GM19351 (cell line): ENCODE measurements at regions not wholly inside any gene's neighbourhood (a gene's known extent, or its start where the extent isn't known, plus 50 kb on each side); places are given as distances from the start of the nearest gene placed in this dataset.
"Not testable (repeated sequence)": the region's sequence is repeated elsewhere in the genome, so short reads cannot be mapped to it uniquely, and the experiment has no call there.

Source experiments
- ATAC-seq: cut with Tn5 transposase; IDR thresholded peaks from one replicate; pipeline ENCODE4 v1.9.1; 2021; ENCODE audit warnings: mild to moderate bottlenecking, moderate library complexity; ENCODE audit not compliant: unreplicated experiment

GRCh38 chr3:162699291-162699690, 1202.7 kb downstream of the OTOL1 start:
- no peak for ATAC-seq

GRCh38 chr3:162701211-162701610, 1204.6 kb downstream of the OTOL1 start:
- ATAC-seq: no peak

DNA sequence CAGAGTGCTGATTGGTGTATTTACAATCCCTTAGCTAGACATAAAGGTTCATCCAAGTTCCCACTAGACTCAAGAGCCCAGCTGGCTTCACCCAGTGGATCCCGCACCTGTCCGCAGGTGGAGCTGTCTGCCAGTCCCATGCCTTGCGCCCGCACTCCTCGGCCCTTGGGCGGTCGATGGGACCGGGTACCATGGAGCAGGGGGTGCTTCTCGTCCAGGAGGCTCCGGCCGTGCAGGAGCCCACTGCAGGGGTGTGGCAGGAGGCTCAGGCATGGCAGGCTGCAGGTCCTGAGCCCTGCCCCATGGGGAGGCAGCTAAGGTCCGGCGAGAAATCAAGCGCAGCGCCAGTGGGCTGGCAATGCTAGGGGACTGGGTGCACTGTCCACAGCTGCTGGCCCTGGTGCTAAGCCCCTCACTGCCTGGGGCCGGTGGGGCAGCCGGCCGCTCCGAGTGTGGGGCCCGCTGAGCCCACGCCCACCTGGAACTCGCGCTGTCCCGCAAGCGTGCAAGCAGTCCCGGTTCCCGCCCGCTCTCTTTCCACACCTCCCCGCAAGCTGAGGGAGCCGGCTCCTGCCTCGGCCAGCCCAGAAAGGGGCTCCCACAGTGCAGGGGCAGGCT, 1206.3 kb downstream of the OTOL1 start:
- no peak for ATAC-seq

DNA sequence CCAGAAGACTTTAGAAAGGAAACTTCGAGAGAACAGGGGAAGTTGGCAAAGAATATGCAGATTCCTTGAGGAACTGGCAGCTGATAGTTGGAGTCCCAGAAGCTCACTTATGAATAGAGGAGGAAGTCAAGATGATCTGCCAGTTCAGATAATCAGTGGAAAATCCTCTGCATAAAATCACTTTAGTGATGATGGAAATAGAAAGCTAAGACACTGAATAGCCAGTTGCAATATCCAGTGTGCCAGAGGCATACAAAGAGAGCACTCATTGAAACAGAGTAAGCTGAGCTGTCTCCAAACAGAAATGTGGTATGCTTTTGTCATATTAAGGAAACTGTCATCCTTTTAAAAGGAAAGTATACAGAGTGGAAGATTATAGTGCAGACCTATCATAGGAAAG, 1207.6 kb downstream of the OTOL1 start:
- ATAC-seq: no peak

DNA sequence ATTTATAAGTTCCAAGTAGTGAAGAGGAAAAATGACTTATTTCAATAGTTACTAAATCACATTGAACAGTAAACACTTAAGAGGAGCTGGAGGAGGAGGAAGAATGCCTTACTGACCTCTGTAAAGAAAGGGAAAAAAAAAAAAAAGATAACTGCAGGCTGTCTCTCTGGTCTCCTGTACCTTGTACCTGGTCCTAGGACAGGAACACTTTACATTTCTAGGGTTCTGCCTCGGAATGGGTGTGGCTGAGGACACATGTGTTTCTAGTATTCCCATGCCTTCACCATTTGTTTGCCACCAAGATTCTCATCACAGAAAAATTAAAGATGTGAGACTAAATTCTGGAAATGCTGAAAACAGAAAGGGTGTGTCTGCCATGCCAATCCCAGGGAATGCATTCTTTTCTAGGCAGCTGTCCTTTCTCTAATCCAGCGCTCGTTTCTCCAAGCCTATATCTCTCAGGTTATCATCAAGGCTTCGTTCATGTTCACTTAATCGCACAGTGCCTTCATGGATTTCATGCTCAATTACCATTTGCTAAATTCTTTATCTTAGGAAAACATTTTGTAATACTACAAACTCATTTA, 1208.3 kb downstream of the OTOL1 start:
- no peak for ATAC-seq

- ATAC-seq: not testable (repeated sequence)
Observed at GRCh38 chr3:162708394-162708793, 1211.8 kb downstream of the OTOL1 start.

DNA sequence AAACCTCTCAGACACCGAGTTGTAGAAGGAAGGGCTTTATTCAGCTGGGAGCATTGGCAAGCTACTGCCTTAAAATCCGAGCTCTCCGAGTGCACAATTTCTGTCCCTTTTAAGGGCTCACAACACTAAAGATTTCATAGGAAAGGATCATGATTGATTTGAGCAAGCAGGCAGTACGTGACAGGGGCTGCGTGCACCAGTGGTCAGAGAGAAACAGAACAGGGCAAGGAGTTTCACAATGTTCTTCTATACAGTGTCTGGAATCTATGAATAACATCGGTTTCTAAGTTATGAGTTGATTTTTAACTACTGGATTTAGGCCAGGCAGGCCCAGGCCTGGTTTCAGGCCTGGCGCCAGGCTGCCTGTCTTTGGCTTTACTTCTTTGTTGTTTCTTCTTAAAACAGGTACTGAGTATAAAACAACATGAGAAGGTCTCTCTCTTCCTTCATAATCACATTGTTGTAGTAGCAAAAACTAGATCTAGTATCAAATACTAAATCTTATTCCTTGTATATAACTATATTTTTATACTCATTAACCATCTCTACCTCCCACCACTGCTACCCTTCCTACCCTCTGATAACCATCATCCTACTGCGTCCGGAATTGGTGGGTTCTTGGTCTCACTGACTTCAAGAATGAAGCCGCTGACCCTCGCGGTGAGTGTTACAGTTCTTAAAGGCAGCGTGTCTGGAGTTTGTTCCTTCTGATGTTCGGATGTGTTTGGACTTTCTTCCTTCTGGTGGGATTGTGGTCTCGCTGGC, 1212.5 kb downstream of the OTOL1 start:
- not testable (repeated sequence) for ATAC-seq

DNA sequence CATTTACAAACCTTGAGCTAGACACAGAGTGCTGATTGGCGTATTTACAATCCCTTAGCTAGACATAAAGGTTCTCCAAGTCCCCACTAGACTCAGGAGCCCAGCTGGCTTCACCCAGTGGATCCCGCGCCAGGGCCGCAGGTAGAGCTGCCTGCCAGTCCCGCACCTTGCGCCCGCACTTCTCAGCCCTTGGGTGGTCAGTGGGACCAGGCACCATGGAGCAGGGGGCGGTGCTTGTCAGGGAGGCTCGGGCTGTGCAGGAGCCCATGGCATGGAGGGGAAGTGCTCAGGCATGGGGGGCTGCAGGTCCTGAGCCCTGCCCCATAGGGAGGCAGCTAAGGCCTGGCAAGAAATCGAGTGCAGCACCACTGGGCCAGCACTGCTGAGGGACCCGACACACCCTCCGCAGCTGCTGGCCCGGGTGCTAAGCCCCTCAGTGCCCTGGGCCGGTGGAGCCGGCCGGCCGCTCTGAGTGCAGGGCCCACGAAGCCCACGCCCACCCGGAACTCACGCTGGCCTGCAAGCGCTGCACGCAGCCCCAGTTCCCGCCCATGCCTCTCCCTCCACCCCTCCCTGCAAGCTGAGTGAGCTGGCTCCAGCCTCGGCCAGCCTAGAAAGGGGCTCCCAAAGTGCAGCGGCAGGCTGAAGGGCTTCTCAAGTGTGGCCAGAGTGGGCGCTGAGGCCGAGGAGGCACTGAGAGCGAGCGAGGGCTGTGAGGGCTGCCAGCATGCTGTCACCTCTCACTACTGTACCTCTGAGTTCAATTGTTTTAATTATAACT, 1213.9 kb downstream of the OTOL1 start:
- ATAC-seq: no peak

DNA sequence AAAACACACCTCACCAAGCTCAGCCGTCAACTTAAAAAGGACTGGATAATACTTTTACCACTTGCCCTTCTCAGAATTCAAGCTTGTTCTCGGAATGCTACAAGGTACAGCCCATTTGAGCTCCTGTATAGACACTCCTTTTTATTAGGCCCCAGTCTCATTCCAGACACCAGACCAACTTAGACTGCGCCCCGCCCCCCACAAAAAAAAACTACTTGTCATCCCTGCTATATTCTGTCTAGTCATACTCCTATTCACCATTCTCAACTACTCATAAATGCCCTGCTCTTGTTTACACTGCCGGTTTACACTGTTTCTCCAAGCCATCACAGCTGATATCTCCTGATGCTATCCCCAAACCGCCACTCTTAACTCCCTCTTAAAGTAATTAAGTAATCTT, 1220.5 kb downstream of the OTOL1 start:
- not testable (repeated sequence) for ATAC-seq

- ATAC-seq: no peak
Observed at GRCh38 chr3:162718697-162719096, 1222.1 kb downstream of the OTOL1 start.

DNA sequence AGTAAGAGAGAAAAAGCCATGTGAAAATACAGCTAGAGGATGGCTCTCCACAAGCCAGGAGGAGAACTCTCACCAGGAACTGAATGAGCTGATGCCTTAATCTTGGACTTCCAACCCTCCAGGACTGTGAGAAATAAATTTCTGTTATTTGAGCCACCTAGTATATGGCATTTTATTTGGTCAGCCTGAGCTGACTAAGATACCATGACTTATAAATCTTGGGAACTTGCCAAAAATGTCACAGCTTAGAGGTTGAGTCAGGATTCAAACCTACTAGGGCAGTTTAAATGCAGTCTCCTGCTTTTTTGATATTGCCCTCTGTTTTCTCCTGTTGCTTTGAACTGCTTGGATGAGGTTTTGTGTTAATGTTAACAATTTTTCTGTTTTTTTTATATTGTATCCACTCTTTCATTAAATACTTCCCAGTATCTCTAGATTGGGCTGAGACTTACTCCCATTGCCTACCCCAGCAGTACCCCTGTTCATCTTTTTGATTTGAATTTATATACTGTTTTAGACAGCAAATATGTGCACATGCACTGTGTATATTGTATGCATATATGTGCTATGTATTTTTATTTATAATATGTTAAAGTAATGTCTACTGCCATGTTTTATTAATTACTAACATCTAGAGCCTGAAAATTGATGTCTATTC, 1223.2 kb downstream of the OTOL1 start:
- ATAC-seq: no peak

DNA sequence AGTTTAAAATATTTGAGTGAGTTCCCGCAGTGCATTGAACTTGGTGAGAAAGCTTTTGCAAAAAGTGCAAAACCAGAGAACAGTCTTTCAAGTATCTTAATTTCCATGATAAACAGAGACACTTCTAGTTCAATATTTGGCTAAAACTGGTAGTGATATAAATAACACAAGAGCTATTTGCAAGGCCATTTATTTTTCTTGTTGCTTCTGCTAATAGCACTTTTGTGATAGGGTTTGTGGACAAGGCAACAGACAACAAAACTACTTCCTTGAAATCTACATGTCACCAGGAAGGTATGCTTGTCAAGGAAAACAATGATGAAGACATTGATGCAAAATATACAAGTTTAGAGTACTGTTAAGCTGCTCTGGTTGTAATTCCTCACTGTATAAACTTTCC, 1225.1 kb downstream of the OTOL1 start:
- no peak for ATAC-seq

- no peak for ATAC-seq
Observed at GRCh38 chr3:162722337-162722736, 1225.7 kb downstream of the OTOL1 start.

DNA sequence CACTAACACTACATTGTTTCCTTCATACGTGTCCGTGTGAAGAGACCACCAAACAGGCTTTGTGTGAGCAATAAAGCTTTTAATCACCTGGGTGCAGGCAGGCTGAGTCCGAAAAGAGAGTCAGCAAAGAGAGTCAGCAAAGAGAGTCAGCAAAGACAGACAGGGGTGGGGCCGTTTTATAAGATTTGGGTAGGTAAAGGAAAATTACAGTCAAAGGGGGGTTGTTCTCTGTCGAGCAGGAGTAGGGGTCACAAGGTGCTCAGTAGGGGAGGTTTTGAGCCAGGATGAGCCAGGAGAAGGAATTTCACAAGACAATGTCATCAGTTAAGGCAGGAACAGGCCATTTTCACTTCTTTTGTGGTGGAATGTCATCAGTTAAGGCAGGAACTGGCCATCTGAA, 1226.2 kb downstream of the OTOL1 start:
- ATAC-seq: not testable (repeated sequence)

GRCh38 chr3:162729686-162730085, 1233.1 kb downstream of the OTOL1 start:
- ATAC-seq: no peak

- not testable (repeated sequence) for ATAC-seq
Observed at GRCh38 chr3:162731961-162732360, 1235.4 kb downstream of the OTOL1 start.

- no peak for ATAC-seq
Observed at GRCh38 chr3:162738784-162739183, 1242.2 kb downstream of the OTOL1 start.

- ATAC-seq: no peak
Observed at GRCh38 chr3:162740941-162741596, 1244.5 kb downstream of the OTOL1 start.

DNA sequence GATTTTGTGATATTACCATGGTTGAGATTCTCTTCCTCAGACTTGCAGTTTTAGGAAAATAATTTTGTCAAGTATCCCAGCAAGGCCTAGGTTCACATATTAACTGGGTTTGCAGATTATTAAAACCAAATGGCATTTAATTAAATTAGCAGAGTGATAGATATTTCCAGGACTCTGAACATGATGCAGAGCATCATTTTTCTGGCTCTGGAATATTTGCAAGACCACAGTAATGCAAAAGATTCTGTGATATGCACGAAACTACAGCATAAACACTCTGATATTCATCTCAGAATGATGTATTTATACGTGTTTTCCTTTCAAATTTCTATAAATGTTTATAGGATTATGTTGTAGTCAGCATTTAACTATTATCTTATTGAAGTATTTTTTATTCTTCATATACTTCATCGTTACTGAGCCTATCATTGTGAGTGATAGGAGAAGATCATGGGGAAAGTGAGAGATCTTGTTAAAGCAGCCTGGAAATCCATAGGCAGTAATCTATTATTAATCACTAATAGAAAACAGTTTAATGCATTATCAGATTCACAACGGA, 1245.6 kb downstream of the OTOL1 start:
- ATAC-seq: no peak

DNA sequence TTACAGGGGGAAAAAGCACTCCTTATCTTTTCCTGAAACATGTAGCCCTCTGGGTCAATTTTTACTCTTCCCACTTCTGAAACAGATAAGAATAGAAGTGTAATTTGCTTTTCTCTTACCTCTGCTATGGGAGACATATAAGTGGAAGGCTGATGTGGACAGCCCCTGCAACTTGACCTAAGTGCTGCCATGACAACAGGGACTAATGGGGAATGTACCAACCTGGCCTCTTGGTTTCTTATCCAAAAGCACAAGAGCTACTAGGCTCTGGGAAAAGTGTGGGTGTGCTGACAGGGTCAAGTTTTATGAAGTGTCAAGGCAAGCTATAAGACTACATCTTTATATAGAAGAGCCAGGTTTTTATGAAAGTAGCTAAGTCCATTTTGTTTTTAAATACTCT, 1246.5 kb downstream of the OTOL1 start:
- no peak for ATAC-seq
